ENCODE measurements at regions not wholly inside any gene's neighbourhood (a gene's known extent, or its start where the extent isn't known, plus 50 kb on each side); places are given as distances from the start of the nearest gene placed in this dataset.

DNA sequence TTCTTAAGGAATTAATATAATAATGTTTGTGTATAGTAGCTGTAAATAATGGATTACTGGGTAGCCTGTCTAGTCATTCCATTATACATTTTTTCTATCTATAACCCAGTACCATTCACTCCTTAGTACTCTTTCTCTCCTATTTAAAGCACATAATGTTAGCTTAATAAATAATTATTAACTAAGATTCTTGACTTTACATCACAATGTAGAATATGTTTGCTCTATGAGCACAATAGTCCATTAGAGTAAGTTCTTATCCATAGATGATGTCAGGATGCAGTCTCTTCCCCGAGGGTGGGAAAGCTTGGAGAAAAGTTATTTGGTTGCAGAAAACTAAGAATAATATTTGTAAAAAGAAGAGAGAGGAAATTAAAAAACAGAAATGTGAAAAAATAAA, 226.4 kb upstream of the EYS start:
- ATAC-seq (no peak), DNase-seq (no peak)
- H2AFZ ChIP-seq (ENCODE audit: low read length) = no peak overlapping the region
- POLR2A ChIA-PET (ENCODE audit: unreplicated experiment) = no interaction called here
- BruUV-seq (replicated peaks) = no TSS peak
- no peak overlapping the region for H3K27ac ChIP-seq (ENCODE audit: low read length)
- no peak overlapping the region for H3K4me3 ChIP-seq (ENCODE audit: low read length)
- H3K27me3 ChIP-seq (ENCODE audit: low read length) = no peaks in the 10 kb centered on the region
- no peaks in the 10 kb centered on the region for H3K9me3 ChIP-seq (ENCODE audit: low read length)
- no peaks in the 10 kb centered on the region for H3K36me3 ChIP-seq (ENCODE audit: low read depth, low read length)
- H3K9me2 ChIP-seq (replicated peaks; ENCODE audit: low read length) = no peaks in the 10 kb centered on the region
- no peak for TF ChIP-seq EZH2 (IDR thresholded peaks at IDR 0.05; ENCODE audit: low read length, unreplicated experiment)
- no peak for TF ChIP-seq EZH2phosphoT487 (IDR thresholded peaks at IDR 0.05; ENCODE audit: borderline replicate concordance, low read length)
- TF ChIP-seq, protein P1, sequence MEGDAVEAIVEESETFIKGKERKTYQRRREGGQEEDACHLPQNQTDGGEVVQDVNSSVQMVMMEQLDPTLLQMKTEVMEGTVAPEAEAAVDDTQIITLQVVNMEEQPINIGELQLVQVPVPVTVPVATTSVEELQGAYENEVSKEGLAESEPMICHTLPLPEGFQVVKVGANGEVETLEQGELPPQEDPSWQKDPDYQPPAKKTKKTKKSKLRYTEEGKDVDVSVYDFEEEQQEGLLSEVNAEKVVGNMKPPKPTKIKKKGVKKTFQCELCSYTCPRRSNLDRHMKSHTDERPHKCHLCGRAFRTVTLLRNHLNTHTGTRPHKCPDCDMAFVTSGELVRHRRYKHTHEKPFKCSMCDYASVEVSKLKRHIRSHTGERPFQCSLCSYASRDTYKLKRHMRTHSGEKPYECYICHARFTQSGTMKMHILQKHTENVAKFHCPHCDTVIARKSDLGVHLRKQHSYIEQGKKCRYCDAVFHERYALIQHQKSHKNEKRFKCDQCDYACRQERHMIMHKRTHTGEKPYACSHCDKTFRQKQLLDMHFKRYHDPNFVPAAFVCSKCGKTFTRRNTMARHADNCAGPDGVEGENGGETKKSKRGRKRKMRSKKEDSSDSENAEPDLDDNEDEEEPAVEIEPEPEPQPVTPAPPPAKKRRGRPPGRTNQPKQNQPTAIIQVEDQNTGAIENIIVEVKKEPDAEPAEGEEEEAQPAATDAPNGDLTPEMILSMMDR (conservative IDR thresholded peaks at IDR 0.05; ENCODE audit: low read depth, low read length) = no peak
- CTCF ChIA-PET = no interaction called here
- no peak overlapping the region for H3K4me2 ChIP-seq (ENCODE audit: low read length)
- H3F3A ChIP-seq (ENCODE audit: low read length, unreplicated experiment) = no peaks in the 10 kb centered on the region
- H4K20me1 ChIP-seq (ENCODE audit: low read length) = no peaks in the 10 kb centered on the region
- intact Hi-C loops (cut with micrococcal nuclease) = no loop called here
- no peaks in the 10 kb centered on the region for H3K79me2 ChIP-seq (ENCODE audit: low read length)
- H3K4me1 ChIP-seq (ENCODE audit: insufficient read depth, low read length) = no peaks in the 10 kb centered on the region
- no peak overlapping the region for H3K9ac ChIP-seq (ENCODE audit: low read length)

DNA sequence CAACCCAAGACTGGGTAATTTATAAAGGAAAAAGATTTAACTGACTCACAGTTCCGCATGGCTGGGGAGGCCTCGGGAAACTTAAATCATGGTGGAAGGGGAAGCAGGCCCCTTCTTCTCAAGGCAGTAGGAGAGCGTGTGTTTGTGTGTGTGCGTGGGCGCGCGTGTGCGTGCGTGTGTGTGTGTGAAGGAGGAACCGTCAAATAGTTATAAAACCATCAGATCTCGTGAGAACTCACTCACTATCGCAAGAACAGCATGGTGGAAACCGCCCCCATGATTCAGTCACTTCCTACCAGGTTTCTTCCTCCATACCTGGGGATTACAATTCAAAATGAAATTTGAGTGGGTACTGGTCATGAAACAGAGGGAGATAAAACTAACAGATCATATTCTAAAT, 220.1 kb upstream of the EYS start:
- Histone ChIP-seq H3K9me3 (ENCODE audit: low read length) (no peaks in the 10 kb centered on the region), H3K9me2 (replicated peaks; ENCODE audit: low read length) (no peaks in the 10 kb centered on the region), H3K4me1 (ENCODE audit: insufficient read depth, low read length) (no peaks in the 10 kb centered on the region), H3F3A (ENCODE audit: low read length, unreplicated experiment) (no peaks in the 10 kb centered on the region), H4K20me1 (ENCODE audit: low read length) (no peaks in the 10 kb centered on the region), H3K79me2 (ENCODE audit: low read length) (no peaks in the 10 kb centered on the region), H3K36me3 (ENCODE audit: low read depth, low read length) (no peaks in the 10 kb centered on the region), H3K27me3 (ENCODE audit: low read length) (no peaks in the 10 kb centered on the region), H3K27ac (ENCODE audit: low read length) (no peak overlapping the region), H3K9ac (ENCODE audit: low read length) (no peak overlapping the region), H3K4me2 (ENCODE audit: low read length) (no peak overlapping the region), H2AFZ (ENCODE audit: low read length) (no peak overlapping the region), H3K4me3 (ENCODE audit: low read length) (no peak overlapping the region)
- ATAC-seq = no peak
- no peak for DNase-seq
- BruUV-seq (replicated peaks) = no TSS peak
- POLR2A ChIA-PET (ENCODE audit: unreplicated experiment) = no interaction called here
- intact Hi-C loops (cut with micrococcal nuclease) = no loop called here
- CTCF ChIA-PET = no interaction called here
- no peak for TF ChIP-seq EZH2phosphoT487 (IDR thresholded peaks at IDR 0.05; ENCODE audit: borderline replicate concordance, low read length)
- TF ChIP-seq EZH2 (IDR thresholded peaks at IDR 0.05; ENCODE audit: low read length, unreplicated experiment) = no peak
- TF ChIP-seq, protein P1 (conservative IDR thresholded peaks at IDR 0.05; ENCODE audit: low read depth, low read length) = no peak

DNA sequence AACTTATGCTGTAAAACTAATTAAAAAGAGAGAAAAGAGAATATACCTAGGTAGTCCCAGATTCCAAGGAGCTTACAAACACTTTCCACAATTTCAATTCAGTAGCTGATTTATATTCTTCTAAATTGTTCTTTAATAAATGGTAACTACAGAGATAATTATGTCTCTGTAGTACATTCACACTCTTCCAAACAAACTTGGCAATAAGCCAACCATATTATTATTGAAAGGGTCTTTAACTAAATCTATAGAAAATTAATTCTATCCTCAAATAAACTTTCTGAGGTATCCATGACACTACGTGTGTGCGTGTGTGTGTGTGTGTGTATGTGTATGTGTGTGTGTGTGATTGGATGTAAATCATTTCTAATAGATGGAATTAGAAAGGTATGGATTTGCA, 217.4 kb upstream of the EYS start:
- Histone ChIP-seq H3K36me3 (ENCODE audit: low read depth, low read length) (no peaks in the 10 kb centered on the region), H3K79me2 (ENCODE audit: low read length) (no peaks in the 10 kb centered on the region), H3K27ac (ENCODE audit: low read length) (no peak overlapping the region), H3K4me3 (ENCODE audit: low read length) (no peak overlapping the region), H2AFZ (ENCODE audit: low read length) (no peak overlapping the region), H3K27me3 (ENCODE audit: low read length) (no peaks in the 10 kb centered on the region), H3K4me2 (ENCODE audit: low read length) (no peak overlapping the region), H3K4me1 (ENCODE audit: insufficient read depth, low read length) (no peaks in the 10 kb centered on the region), H4K20me1 (ENCODE audit: low read length) (no peaks in the 10 kb centered on the region), H3K9ac (ENCODE audit: low read length) (no peak overlapping the region), H3K9me2 (replicated peaks; ENCODE audit: low read length) (no peaks in the 10 kb centered on the region), H3F3A (ENCODE audit: low read length, unreplicated experiment) (no peaks in the 10 kb centered on the region), H3K9me3 (ENCODE audit: low read length) (no peaks in the 10 kb centered on the region)
- POLR2A ChIA-PET (ENCODE audit: unreplicated experiment) = no interaction called here
- DNase-seq = no peak
- ATAC-seq = no peak
- CTCF ChIA-PET = no interaction called here
- BruUV-seq (replicated peaks) = no TSS peak
- intact Hi-C loops (cut with micrococcal nuclease) = no loop called here
- TF ChIP-seq EZH2 (IDR thresholded peaks at IDR 0.05; ENCODE audit: low read length, unreplicated experiment) = no peak
- no peak for TF ChIP-seq EZH2phosphoT487 (IDR thresholded peaks at IDR 0.05; ENCODE audit: borderline replicate concordance, low read length)
- TF ChIP-seq, protein P1 (conservative IDR thresholded peaks at IDR 0.05; ENCODE audit: low read depth, low read length) = no peak
